ENCODE measurements at regions not wholly inside any gene's neighbourhood (a gene's known extent, or its start where the extent isn't known, plus 50 kb on each side); places are given as distances from the start of the nearest gene placed in this dataset.

- TF ChIP-seq, protein P1, sequence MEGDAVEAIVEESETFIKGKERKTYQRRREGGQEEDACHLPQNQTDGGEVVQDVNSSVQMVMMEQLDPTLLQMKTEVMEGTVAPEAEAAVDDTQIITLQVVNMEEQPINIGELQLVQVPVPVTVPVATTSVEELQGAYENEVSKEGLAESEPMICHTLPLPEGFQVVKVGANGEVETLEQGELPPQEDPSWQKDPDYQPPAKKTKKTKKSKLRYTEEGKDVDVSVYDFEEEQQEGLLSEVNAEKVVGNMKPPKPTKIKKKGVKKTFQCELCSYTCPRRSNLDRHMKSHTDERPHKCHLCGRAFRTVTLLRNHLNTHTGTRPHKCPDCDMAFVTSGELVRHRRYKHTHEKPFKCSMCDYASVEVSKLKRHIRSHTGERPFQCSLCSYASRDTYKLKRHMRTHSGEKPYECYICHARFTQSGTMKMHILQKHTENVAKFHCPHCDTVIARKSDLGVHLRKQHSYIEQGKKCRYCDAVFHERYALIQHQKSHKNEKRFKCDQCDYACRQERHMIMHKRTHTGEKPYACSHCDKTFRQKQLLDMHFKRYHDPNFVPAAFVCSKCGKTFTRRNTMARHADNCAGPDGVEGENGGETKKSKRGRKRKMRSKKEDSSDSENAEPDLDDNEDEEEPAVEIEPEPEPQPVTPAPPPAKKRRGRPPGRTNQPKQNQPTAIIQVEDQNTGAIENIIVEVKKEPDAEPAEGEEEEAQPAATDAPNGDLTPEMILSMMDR (IDR thresholded peaks at IDR 0.05; ENCODE audit: low read length): no peak
- TF ChIP-seq EZH2 (IDR thresholded peaks at IDR 0.05; ENCODE audit: borderline replicate concordance, low read length): no peak
Observed at GRCh38 chr14:79961197-79961596, 250.1 kb downstream of the DIO2 start.
